ENCODE measurements at regions not wholly inside any gene's neighbourhood (a gene's known extent, or its start where the extent isn't known, plus 50 kb on each side); places are given as distances from the start of the nearest gene placed in this dataset.

- TF ChIP-seq RARB (CRISPR knock-in tag; IDR thresholded peaks at IDR 0.05), result no peak
- TF ChIP-seq GLIS3 (CRISPR knock-in tag; IDR thresholded peaks at IDR 0.05), result no peak
- TF ChIP-seq CSDC2 (CRISPR knock-in tag; IDR thresholded peaks at IDR 0.05), result no peak
Observed at GRCh38 chr4:148850257-148850995, 408.2 kb upstream of the NR3C2 start.
